ENCODE measurements at regions not wholly inside any gene's neighbourhood (a gene's known extent, or its start where the extent isn't known, plus 50 kb on each side); places are given as distances from the start of the nearest gene placed in this dataset.

DNA sequence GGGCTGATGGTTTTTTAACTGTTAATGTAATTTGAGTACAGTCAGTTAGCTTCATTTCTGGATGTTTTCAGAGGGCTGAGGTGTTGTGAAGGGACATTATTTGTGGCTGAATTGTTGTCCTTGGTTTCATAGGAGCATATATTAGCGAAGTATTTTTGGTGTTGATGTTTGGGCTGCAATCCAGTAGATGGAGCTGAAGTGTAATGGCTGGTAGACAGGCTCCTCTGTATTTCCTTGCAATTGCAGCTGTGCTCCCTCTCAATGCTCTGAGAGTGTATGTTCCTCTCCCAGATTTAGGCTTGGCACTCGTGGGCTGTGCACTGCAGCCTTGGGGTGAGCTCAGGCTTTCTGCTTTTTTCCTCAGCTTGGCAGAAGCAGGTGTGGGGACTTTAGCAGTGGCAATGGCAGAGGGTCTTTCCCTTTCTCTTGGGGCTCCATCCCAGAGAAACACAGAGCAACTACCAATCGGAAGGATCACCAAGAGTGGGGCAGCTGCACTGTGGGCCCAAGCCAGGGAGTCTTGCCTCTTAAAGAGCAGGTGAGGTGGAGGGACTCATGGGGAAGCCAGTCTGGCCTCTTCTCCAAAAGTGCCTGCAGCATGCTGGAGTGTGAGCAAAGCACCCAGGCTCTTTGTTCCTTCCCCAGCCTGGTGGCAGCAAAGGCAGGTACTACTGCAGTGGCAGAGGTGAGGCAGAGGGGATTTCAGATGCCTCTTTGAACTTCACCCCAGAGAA is 544.4 kb downstream of the SH2D4B start:
- Mint-ChIP-seq H3K4me1 (no peaks in the 10 kb centered on the region), H3K27me3 (no peaks in the 10 kb centered on the region), H3K4me3 (no peak overlapping the region), H3K9me3 (no peaks in the 10 kb centered on the region), H3K27ac (no peak overlapping the region), H3K36me3 (no peaks in the 10 kb centered on the region)
- CTCF ChIA-PET = interaction anchor here (0.6 kb wide), 1 partner anchor 48 kb away, joined by 3 read pairs; no protein-coding TSS in a partner anchor
- DNase-seq = no peak

DNA sequence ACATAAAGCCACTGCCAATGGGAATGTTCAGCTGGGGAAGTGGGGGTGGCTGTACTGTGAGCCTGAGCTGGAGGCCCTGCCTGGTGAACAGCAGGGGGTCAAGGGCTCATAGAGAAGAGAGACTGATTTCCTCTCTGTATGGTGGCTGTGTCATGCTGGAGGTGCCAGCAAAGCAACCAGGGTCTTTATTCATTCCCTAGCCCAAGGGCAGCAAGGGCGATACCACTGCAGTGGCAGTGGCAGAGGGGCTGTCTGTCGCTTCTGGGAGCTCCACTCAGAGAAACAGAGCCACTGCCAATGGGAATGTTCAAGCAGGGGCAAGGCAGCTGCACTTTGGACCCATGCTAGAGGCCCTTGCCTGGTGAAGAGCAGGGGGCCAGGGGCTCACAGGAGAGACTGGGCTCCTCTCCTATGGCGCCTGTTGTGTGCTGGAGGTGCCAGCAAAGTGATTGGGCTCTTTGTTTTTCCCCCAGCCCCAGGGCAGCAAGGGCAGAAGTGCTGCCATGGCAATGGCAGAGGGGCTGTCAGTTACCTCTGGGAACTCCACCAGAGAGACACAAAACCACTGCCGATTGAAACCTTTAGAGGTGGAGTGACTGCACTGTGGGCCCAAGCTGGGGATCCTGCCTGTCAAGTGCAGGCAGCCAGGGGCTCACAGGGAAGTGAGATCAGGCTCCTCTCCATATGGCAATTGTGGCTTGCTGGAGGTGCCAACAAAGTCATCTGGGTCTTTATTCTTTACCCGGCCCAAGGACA is 545.1 kb downstream of the SH2D4B start:
- Mint-ChIP-seq H3K9me3 (no peaks in the 10 kb centered on the region), H3K36me3 (no peaks in the 10 kb centered on the region), H3K27ac (no peak overlapping the region), H3K27me3 (no peaks in the 10 kb centered on the region), H3K4me1 (no peaks in the 10 kb centered on the region), H3K4me3 (no peak overlapping the region)
- DNase-seq = no peak
- CTCF ChIA-PET = no interaction called here

GRCh38 chr10:81093056-81093455 is 555.4 kb downstream of the SH2D4B start:
- Mint-ChIP-seq H3K27ac (no peak overlapping the region), H3K27me3 (no peaks in the 10 kb centered on the region), H3K9me3 (peaks cover 2% of the 10 kb centered on the region), H3K36me3 (no peaks in the 10 kb centered on the region), H3K4me3 (no peak overlapping the region), H3K4me1 (no peaks in the 10 kb centered on the region)
- no peak for DNase-seq
- CTCF ChIA-PET = no interaction called here

GRCh38 chr10:81095238-81095637 is 557.5 kb downstream of the SH2D4B start:
- no peak for DNase-seq
- no peaks in the 10 kb centered on the region for H3K27me3 Mint-ChIP-seq
- peaks cover under 1% of the 10 kb centered on the region for H3K9me3 Mint-ChIP-seq
- H3K4me1 Mint-ChIP-seq = no peaks in the 10 kb centered on the region
- no peak overlapping the region for H3K27ac Mint-ChIP-seq
- H3K36me3 Mint-ChIP-seq = no peaks in the 10 kb centered on the region
- CTCF ChIA-PET = no interaction called here
- H3K4me3 Mint-ChIP-seq = no peak overlapping the region

DNA sequence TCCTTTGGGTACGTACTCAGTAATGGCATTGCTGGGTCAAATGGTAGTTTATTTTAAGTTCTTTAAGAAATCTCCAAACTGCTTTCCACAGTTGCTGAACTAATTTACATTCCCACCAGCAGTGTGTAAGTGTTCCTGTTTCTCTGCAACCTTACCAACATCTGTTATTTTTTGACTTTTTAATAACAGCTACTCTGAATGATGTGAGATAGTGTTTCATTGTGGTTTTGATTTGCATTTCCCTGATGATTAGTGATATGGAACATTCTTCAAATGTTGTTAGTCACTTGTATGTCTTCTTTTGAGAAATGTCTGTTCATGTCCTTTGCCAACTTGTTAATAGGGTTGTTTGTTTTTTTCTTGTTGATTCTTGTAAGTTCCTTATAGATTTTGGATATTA is 558.9 kb downstream of the SH2D4B start:
- no peaks in the 10 kb centered on the region for H3K4me1 Mint-ChIP-seq
- DNase-seq = no peak
- no peaks in the 10 kb centered on the region for H3K9me3 Mint-ChIP-seq
- H3K27ac Mint-ChIP-seq = no peak overlapping the region
- H3K4me3 Mint-ChIP-seq = no peak overlapping the region
- H3K36me3 Mint-ChIP-seq = no peaks in the 10 kb centered on the region
- no peaks in the 10 kb centered on the region for H3K27me3 Mint-ChIP-seq
- CTCF ChIA-PET = no interaction called here

- Mint-ChIP-seq H3K4me1 (no peaks in the 10 kb centered on the region), H3K36me3 (no peaks in the 10 kb centered on the region), H3K9me3 (no peaks in the 10 kb centered on the region), H3K4me3 (no peak overlapping the region), H3K27ac (no peak overlapping the region), H3K27me3 (no peaks in the 10 kb centered on the region)
- CTCF ChIA-PET = no interaction called here
- no peak for DNase-seq
These were observed 563.4 kb downstream of the SH2D4B start for GRCh38 chr10:81101062-81101461.

- H3K4me1 Mint-ChIP-seq = no peaks in the 10 kb centered on the region
- H3K36me3 Mint-ChIP-seq = no peaks in the 10 kb centered on the region
- CTCF ChIA-PET = no interaction called here
These were observed 566.8 kb downstream of the SH2D4B start for GRCh38 chr10:81104494-81104893.

DNA sequence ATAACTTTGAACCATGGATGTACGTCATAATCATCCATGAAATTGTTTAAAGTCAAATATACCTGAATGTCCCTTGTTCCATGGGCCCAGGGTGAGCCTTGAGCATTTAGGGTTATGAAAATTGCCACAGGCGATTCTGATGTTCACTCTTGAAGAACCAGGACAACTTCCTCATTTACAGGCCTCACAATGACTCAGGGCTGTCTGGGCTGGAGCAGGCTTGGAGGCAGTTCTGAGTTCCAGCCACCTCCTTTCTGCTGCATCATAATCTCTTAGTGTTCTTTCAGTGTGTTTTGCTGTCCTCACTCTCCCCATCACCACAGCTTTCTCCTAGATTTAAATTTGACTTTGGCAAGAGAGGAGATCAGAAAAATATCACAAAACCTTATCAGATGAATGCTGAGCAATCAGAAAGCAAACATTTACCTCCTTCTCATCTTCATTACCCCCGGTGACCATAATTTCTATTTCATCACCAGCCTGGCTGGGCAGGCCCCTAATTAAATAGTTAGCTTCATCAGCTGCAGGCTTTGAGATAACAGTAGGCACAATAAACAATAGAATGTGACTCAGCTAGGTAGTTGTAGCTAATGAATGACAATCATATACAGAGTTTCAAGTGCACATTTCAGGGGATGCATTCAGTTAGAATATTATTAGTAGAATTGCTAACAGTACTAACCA is 571.0 kb downstream of the SH2D4B start:
- CTCF ChIA-PET = no interaction called here
- Mint-ChIP-seq H3K36me3 (no peaks in the 10 kb centered on the region), H3K4me1 (no peaks in the 10 kb centered on the region), H3K27ac (no peak overlapping the region), H3K4me3 (no peak overlapping the region), H3K27me3 (no peaks in the 10 kb centered on the region), H3K9me3 (no peaks in the 10 kb centered on the region)
- DNase-seq = no peak

More at GRCh38 chr10:81104494-81104893, 566.8 kb downstream of the SH2D4B start:
- no peak for DNase-seq
- Mint-ChIP-seq H3K27me3 (no peaks in the 10 kb centered on the region), H3K9me3 (no peaks in the 10 kb centered on the region), H3K27ac (no peak overlapping the region), H3K4me3 (no peak overlapping the region)

- CTCF ChIA-PET = no interaction called here
- Mint-ChIP-seq H3K9me3 (no peaks in the 10 kb centered on the region), H3K4me3 (no peak overlapping the region), H3K36me3 (no peaks in the 10 kb centered on the region), H3K4me1 (no peaks in the 10 kb centered on the region), H3K27me3 (no peaks in the 10 kb centered on the region), H3K27ac (no peak overlapping the region)
- no peak for DNase-seq
These were observed 571.6 kb downstream of the SH2D4B start for GRCh38 chr10:81109200-81109752.

DNA sequence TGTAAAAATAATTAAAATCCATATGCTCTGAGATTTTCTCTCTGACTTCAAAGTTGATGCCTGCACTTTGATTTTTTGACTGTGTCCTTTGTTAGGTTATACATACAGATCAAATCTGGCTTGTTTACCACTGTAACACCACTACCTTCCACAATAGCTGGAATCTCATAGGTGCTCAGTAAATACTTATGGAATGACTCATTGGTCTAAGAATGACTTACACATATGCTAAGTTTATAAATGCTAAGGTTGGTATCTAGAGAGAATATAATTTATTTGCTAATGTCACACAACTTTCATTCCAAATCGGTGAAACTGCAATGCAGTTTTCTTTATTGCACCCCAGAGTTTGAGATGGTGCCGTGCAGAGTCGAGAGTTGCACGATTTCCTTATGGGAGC is 578.5 kb downstream of the SH2D4B start:
- no peaks in the 10 kb centered on the region for H3K36me3 Mint-ChIP-seq
- CTCF ChIA-PET = no interaction called here

GRCh38 chr10:81116990-81117389 is 579.3 kb downstream of the SH2D4B start:
- no peak for DNase-seq
- Mint-ChIP-seq H3K27me3 (no peaks in the 10 kb centered on the region), H3K4me3 (no peak overlapping the region), H3K9me3 (no peaks in the 10 kb centered on the region), H3K4me1 (no peaks in the 10 kb centered on the region), H3K36me3 (no peaks in the 10 kb centered on the region), H3K27ac (no peak overlapping the region)
- CTCF ChIA-PET = no interaction called here

More for the DNA sequence above, 578.5 kb downstream of the SH2D4B start:
- Mint-ChIP-seq H3K4me1 (no peaks in the 10 kb centered on the region), H3K4me3 (no peak overlapping the region), H3K9me3 (no peaks in the 10 kb centered on the region), H3K27ac (no peak overlapping the region), H3K27me3 (no peaks in the 10 kb centered on the region)
- DNase-seq = no peak

- no peaks in the 10 kb centered on the region for H3K4me1 Mint-ChIP-seq
- no peaks in the 10 kb centered on the region for H3K36me3 Mint-ChIP-seq
- no peaks in the 10 kb centered on the region for H3K27me3 Mint-ChIP-seq
- H3K27ac Mint-ChIP-seq = no peak overlapping the region
- no peaks in the 10 kb centered on the region for H3K9me3 Mint-ChIP-seq
- CTCF ChIA-PET = no interaction called here
- no peak for DNase-seq
- H3K4me3 Mint-ChIP-seq = no peak overlapping the region
These were observed 590.2 kb downstream of the SH2D4B start for GRCh38 chr10:81127931-81128330.

DNA sequence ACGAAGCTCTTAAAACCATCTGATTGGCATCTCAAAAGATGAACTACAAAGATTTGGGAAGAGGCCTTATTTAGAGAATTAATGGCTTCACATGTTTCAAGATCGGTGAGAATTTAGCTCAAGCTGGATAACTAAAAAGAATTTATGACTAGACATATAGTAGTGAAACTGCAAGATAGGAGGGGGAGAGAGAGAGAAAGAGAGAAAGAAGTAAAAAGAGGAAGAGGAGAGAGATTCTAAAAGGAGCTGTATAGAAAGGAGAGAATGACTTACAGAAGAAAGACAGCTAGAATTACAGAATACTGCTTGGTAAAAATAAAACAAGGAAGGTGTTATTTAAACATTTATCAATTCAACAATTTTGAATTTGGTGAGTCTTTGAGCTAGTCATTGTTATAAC is 592.3 kb downstream of the SH2D4B start:
- H3K4me1 Mint-ChIP-seq = no peaks in the 10 kb centered on the region
- no peaks in the 10 kb centered on the region for H3K9me3 Mint-ChIP-seq
- H3K36me3 Mint-ChIP-seq = no peaks in the 10 kb centered on the region
- no peak overlapping the region for H3K27ac Mint-ChIP-seq
- DNase-seq = no peak
- CTCF ChIA-PET = no interaction called here
- no peaks in the 10 kb centered on the region for H3K27me3 Mint-ChIP-seq
- H3K4me3 Mint-ChIP-seq = no peak overlapping the region

DNA sequence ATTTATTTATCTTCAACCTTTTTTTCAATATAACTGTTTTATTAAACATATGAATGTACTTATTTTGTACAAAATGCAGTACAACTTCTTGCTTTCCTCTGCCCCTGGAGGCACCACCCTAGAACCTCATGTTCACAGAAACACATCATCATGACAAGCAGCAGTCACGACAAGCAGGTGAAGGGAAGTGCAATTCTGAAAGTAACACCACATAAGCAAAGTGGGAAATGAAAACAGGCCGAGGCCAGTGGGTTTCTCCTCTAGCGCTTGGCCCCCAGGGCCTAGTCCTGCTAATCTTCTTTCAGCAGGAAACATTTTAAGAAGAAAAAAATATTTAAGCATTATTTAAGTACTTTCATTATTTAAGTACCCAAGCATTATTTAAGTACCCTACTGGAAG is 598.1 kb downstream of the SH2D4B start:
- Mint-ChIP-seq H3K4me1 (no peaks in the 10 kb centered on the region), H3K36me3 (no peaks in the 10 kb centered on the region), H3K9me3 (peaks cover 2% of the 10 kb centered on the region), H3K27ac (no peak overlapping the region), H3K4me3 (no peak overlapping the region), H3K27me3 (no peaks in the 10 kb centered on the region)
- CTCF ChIA-PET = no interaction called here
- DNase-seq = no peak

Data from activated naive CD4-positive, alpha-beta T cell treated with anti-CD3 and anti-CD28 coated beads, Interleukin-2, amount 10 ng/mL, durations not matched to agents 7 days and 5 days (primary cell).